Endothelial cell (in vitro differentiated cells): ENCODE measurements at regions not wholly inside any gene's neighbourhood (a gene's known extent, or its start where the extent isn't known, plus 50 kb on each side); places are given as distances from the start of the nearest gene placed in this dataset.

Source experiments
- DNase-seq: peaks from one replicate; pipeline ENCODE4 v3.0.0; 2021; ENCODE audit warnings: low spot score
- H3K27ac Mint-ChIP-seq: one replicate; pipeline ENCODE4 v1.8.0; 2021; ENCODE audit warnings: mixed read lengths, inconsistent platforms; ENCODE audit not compliant: unreplicated experiment
- H3K27me3 Mint-ChIP-seq: one replicate; pipeline ENCODE4 v1.8.0; 2021; ENCODE audit warnings: mild to moderate bottlenecking, moderate library complexity, mixed read lengths, inconsistent platforms; ENCODE audit not compliant: unreplicated experiment
- H3K36me3 Mint-ChIP-seq: one replicate; pipeline ENCODE4 v1.8.0; 2021; ENCODE audit warnings: mild to moderate bottlenecking, low read depth, mixed read lengths, inconsistent platforms; ENCODE audit not compliant: unreplicated experiment
- H3K4me1 Mint-ChIP-seq: one replicate; pipeline ENCODE4 v1.8.0; 2021; ENCODE audit warnings: mild to moderate bottlenecking, mixed read lengths, inconsistent platforms; ENCODE audit not compliant: unreplicated experiment
- H3K4me3 Mint-ChIP-seq: one replicate; pipeline ENCODE4 v1.8.0; 2021; ENCODE audit warnings: mild to moderate bottlenecking, mixed read lengths, inconsistent platforms; ENCODE audit not compliant: unreplicated experiment
- H3K9me3 Mint-ChIP-seq: one replicate; pipeline ENCODE4 v1.8.0; 2021; ENCODE audit warnings: mixed read lengths, inconsistent platforms; ENCODE audit not compliant: unreplicated experiment
- TF ChIP-seq, protein P1 (sequence below): fragments of 200-600 bp; sonication (generic); IDR thresholded peaks from one replicate; pipeline ENCODE4 v1.5.0; 2021; ENCODE audit warnings: antibody characterized with exemption; ENCODE audit not compliant: unreplicated experiment

GRCh38 chr3:182122779-182123178 lies 411.1 kb downstream of the SOX2 start:
- Mint-ChIP-seq H3K4me3 (no peak overlapping the region), H3K4me1 (no peaks in the 10 kb centered on the region), H3K27me3 (peaks cover 1% of the 10 kb centered on the region), H3K9me3 (no peaks in the 10 kb centered on the region), H3K36me3 (no peaks in the 10 kb centered on the region), H3K27ac (no peak overlapping the region)
- DNase-seq, result no peak
- TF ChIP-seq, protein P1, sequence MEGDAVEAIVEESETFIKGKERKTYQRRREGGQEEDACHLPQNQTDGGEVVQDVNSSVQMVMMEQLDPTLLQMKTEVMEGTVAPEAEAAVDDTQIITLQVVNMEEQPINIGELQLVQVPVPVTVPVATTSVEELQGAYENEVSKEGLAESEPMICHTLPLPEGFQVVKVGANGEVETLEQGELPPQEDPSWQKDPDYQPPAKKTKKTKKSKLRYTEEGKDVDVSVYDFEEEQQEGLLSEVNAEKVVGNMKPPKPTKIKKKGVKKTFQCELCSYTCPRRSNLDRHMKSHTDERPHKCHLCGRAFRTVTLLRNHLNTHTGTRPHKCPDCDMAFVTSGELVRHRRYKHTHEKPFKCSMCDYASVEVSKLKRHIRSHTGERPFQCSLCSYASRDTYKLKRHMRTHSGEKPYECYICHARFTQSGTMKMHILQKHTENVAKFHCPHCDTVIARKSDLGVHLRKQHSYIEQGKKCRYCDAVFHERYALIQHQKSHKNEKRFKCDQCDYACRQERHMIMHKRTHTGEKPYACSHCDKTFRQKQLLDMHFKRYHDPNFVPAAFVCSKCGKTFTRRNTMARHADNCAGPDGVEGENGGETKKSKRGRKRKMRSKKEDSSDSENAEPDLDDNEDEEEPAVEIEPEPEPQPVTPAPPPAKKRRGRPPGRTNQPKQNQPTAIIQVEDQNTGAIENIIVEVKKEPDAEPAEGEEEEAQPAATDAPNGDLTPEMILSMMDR, result no peak

DNA sequence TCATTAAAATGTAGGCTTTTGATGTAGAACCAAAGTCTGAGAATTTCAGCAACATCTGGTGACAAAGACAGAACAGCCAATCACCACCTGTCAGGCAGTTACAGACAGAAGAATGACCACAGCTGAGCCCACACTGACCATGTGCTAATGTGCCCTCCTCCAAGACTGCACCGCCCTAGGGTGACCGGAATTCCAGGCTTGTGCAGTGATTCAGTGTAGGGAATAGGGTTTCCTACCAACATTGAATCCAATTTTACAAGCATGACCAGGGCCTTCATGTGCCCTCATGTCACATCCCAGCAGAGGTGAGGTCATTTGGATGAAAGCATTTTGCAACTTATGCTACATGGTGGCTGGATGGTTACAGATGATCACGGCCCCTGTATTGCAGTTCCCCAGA lies 412.5 kb downstream of the SOX2 start:
- H3K4me3 Mint-ChIP-seq, result no peak overlapping the region
- no peak for DNase-seq
- TF ChIP-seq, protein P1, result no peak
- no peaks in the 10 kb centered on the region for H3K36me3 Mint-ChIP-seq
- H3K9me3 Mint-ChIP-seq, result no peaks in the 10 kb centered on the region
- no peaks in the 10 kb centered on the region for H3K4me1 Mint-ChIP-seq
- H3K27me3 Mint-ChIP-seq, result peaks cover 1% of the 10 kb centered on the region
- no peak overlapping the region for H3K27ac Mint-ChIP-seq

- TF ChIP-seq, protein P1, result no peak
- Mint-ChIP-seq H3K9me3 (no peaks in the 10 kb centered on the region), H3K36me3 (no peaks in the 10 kb centered on the region), H3K4me3 (no peak overlapping the region), H3K4me1 (peaks cover 3% of the 10 kb centered on the region), H3K27me3 (peaks cover 1% of the 10 kb centered on the region), H3K27ac (no peak overlapping the region)
- DNase-seq, result no peak
These were observed 413.0 kb downstream of the SOX2 start for GRCh38 chr3:182124716-182125115.

- Mint-ChIP-seq H3K27me3 (peaks cover 2% of the 10 kb centered on the region), H3K4me3 (no peak overlapping the region), H3K27ac (no peak overlapping the region), H3K9me3 (no peaks in the 10 kb centered on the region), H3K4me1 (peaks cover 5% of the 10 kb centered on the region), H3K36me3 (no peaks in the 10 kb centered on the region)
- TF ChIP-seq, protein P1, result no peak
- no peak for DNase-seq
These were observed 418.0 kb downstream of the SOX2 start for GRCh38 chr3:182129740-182130139.

DNA sequence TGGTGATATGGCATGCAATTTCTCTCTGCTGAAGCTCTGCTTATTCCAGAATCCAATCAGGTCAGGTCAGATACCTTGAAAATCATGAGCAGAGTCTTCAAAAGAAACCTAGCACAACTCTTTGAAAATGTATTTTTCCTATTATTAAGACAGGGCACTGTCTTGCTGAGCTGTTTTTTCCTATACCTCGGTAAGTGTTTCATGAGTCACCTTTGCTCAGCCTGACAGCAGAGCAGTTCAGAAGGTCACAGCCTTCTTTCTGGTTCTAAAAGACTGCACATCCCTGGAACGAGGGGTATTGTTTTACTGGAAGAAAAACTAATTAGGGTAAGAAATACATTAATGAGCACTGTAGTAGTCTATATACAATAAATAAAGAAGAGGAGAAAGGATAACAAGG lies 422.0 kb downstream of the SOX2 start:
- peaks cover 2% of the 10 kb centered on the region for H3K27me3 Mint-ChIP-seq
- no peaks in the 10 kb centered on the region for H3K36me3 Mint-ChIP-seq
- peaks cover 5% of the 10 kb centered on the region for H3K4me1 Mint-ChIP-seq
- no peak overlapping the region for H3K27ac Mint-ChIP-seq
- H3K9me3 Mint-ChIP-seq, result no peaks in the 10 kb centered on the region
- no peak for DNase-seq
- H3K4me3 Mint-ChIP-seq, result no peak overlapping the region
- TF ChIP-seq, protein P1, result no peak
